Hepatocyte (in vitro differentiated cells): ENCODE measurements at regions not wholly inside any gene's neighbourhood (a gene's known extent, or its start where the extent isn't known, plus 50 kb on each side); places are given as distances from the start of the nearest gene placed in this dataset.

Experiments used
- EZH2 ChIP-seq: fragments of 200-600 bp; sonication (generic); IDR thresholded peaks from 2 replicates; pipeline ENCODE4 v1.6.1; 2016; ENCODE audit warnings: antibody characterized with exemption, mild to moderate bottlenecking, borderline replicate concordance
- EZH2phosphoT487 ChIP-seq: fragments of 200-600 bp; sonication (generic); IDR thresholded peaks from one replicate; pipeline ENCODE4 v1.6.1; 2018; ENCODE audit warnings: antibody characterized with exemption, mild to moderate bottlenecking, low read depth, moderate library complexity; ENCODE audit not compliant: unreplicated experiment, severe bottlenecking
- TF ChIP-seq, protein P1 (sequence below): fragments of 200-600 bp; sonication (generic); IDR thresholded peaks from 2 replicates; pipeline ENCODE4 v1.5.1; 2016; ENCODE audit warnings: antibody characterized with exemption, mild to moderate bottlenecking; ENCODE audit not compliant: poor library complexity

DNA sequence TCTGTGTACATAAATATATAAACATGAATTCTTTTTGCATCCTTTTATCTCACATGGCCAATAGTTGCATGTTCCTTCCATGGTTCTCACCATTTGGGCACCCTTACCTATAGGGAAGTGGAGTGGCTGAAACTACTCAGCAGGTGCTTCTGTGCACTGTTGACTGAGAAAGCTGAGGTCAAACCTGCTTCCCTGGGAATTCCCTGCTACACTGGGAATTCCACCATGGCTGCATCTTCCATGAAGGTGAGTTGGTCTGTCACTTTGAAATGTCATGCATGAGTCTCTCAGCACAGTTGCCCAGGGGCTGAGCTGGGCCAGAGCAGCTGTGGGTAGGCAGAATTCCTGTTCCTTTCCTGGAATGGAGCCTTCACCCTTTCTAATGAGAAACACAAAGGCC lies 193.8 kb upstream of the PRSS16 start:
- TF ChIP-seq, protein P1, sequence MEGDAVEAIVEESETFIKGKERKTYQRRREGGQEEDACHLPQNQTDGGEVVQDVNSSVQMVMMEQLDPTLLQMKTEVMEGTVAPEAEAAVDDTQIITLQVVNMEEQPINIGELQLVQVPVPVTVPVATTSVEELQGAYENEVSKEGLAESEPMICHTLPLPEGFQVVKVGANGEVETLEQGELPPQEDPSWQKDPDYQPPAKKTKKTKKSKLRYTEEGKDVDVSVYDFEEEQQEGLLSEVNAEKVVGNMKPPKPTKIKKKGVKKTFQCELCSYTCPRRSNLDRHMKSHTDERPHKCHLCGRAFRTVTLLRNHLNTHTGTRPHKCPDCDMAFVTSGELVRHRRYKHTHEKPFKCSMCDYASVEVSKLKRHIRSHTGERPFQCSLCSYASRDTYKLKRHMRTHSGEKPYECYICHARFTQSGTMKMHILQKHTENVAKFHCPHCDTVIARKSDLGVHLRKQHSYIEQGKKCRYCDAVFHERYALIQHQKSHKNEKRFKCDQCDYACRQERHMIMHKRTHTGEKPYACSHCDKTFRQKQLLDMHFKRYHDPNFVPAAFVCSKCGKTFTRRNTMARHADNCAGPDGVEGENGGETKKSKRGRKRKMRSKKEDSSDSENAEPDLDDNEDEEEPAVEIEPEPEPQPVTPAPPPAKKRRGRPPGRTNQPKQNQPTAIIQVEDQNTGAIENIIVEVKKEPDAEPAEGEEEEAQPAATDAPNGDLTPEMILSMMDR, result no peak
- TF ChIP-seq EZH2 (no peak), EZH2phosphoT487 (no peak)
